NCI-H69 (cell line): ENCODE measurements at regions not wholly inside any gene's neighbourhood (a gene's known extent, or its start where the extent isn't known, plus 50 kb on each side); places are given as distances from the start of the nearest gene placed in this dataset.
"Not testable (repeated sequence)": the region's sequence is repeated elsewhere in the genome, so short reads cannot be mapped to it uniquely, and the experiment has no call there.

Experiments
- DNase-seq: peaks from one replicate; lab custom pipeline; 2025; lab: John Stamatoyannopoulos, UW

DNA sequence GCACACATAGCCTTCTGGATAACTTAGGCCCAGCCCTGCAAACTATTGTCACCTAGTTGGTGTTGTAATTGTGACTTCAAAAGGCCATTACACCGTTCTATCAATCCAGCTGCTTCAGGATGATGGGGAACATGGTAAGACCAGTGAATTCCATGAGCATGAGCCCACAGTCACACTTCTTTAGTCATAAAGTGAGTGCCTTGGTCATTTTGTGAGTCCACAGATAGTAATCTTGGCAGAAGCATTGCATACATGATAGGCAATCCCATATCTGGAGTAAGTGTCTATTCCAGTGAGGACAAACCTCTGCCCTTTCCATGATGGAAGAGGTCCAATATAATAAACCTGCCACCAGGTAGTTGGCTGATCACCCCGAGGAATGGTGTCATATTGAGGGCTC, 94.5 kb upstream of the RAI14 start:
- not testable (repeated sequence) for DNase-seq

DNA sequence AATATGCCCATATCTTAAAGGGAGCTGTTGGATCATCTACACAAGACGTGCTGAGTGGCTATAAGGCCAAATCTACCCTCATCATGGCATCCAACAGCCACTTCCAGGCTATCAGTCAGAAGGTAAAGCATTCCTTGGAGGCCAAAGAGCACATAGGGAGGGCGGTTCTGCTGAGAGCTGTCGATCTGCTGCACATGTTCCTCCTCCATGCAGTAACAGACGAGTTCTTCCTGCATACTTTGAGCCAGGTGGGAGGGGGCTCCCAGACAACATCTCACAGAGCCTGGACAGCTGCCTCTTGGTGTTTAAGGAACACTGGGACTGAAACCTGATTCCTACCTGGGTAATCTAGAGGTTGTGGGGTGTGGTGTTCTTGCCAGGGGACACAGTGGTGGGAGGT, 93.3 kb upstream of the RAI14 start:
- peak; percentile 79 for DNase-seq

DNA sequence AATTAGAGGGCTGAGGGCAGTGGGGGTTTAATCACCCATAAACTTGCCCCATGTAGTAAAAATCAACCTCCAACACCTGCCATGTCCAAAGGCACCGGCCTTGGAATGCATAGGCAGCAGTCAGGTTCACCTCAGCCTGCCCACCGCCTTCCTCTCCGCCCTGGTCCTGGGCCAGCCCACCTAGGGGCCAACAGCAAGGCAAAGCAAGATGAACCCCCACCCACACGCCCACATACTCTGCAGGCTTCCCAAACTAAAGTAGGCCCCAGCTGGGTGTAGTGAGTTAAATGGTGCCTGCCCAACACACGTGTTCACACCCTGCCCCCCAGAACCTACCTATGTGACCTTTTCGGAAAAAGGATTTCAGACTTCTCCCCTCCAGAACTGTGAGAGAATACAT, 92.9 kb upstream of the RAI14 start:
- no peak for DNase-seq

- no peak for DNase-seq
Observed at GRCh38 chr5:34563931-34564709, 92.0 kb upstream of the RAI14 start.

DNA sequence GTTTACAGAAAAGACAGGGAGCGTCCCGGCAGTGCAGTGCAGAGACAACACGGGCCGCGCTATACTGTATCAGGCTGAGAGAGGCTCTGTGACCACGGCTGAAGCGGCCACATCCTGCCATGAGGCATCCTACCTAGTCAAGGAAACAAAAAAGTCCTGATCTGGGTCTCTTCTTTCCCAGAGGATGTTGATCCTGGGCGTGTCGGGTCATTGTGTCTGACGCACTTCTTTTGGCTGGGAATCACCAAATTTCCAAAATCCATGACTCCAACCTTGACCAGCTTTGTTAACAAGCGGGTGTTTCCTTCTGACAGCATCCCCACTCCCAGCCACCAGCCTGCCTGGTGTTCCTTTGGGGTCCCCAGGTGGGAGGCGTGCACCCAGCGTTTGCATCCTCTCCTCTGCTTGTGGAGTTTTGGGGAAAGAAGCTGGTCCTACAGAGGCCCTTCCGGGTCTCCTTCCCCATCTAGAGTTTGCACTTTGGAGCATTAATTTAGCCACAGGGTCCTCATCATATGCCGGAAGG, 91.4 kb upstream of the RAI14 start:
- no peak for DNase-seq

- no peak for DNase-seq
Observed at GRCh38 chr5:34570143-34570542, 86.0 kb upstream of the RAI14 start.

GRCh38 chr5:34570721-34571676, 85.1 kb upstream of the RAI14 start:
- no peak for DNase-seq

- no peak for DNase-seq
Observed at GRCh38 chr5:34571677-34572041, 84.5 kb upstream of the RAI14 start.

DNA sequence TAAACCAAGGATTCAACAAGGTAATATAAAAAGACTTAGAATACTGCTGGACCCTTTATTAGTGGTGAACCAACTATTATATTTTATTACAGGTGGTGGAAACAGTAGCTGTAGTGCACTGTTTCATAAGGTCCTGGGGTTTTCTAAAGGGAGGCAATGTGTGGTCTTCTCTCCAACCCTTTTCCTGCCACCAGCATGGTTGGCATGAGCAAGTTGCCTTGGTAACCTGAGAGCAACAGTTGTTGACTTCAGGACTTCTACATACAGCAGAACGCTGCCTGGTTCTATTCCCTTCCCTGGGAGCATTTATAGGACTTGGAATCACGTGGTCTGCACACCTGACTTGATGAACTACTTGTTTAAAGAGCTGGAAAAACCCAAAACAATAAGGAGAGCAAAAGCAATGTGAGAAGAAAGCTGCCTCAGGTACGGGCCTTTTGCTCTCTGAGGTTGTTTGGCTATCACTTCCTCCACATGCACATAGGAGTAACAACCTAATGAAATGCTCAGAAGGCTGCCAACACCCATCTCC, 81.1 kb upstream of the RAI14 start:
- DNase-seq: peak; percentile 54

- no peak for DNase-seq
Observed at GRCh38 chr5:34576891-34577666, 79.0 kb upstream of the RAI14 start.

DNA sequence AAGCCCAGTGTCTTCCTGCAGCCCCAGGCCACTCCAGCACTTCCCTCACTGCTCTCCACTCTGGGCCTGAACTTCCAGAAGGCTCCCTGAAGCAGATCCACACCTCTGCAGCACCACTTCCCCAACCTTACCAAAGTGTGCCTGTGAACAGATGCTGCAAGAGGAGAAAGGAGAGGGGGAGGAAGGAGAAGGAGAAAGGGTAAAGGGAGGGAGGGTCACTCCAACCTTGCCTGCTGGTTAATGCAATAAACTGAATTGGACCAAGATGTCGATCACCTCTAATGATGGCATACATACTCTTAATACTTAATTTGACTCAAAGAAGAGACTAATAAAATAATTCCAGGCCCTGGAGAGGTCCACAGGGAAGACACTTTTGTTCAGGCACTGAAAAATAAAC, 77.2 kb upstream of the RAI14 start:
- no peak for DNase-seq

- DNase-seq: peak; percentile 72
Observed at GRCh38 chr5:34580983-34581382, 75.1 kb upstream of the RAI14 start.

GRCh38 chr5:34582371-34582770, 73.8 kb upstream of the RAI14 start:
- peak; percentile 90 for DNase-seq

GRCh38 chr5:34583167-34583566, 73.0 kb upstream of the RAI14 start:
- DNase-seq: peak; percentile 46

DNA sequence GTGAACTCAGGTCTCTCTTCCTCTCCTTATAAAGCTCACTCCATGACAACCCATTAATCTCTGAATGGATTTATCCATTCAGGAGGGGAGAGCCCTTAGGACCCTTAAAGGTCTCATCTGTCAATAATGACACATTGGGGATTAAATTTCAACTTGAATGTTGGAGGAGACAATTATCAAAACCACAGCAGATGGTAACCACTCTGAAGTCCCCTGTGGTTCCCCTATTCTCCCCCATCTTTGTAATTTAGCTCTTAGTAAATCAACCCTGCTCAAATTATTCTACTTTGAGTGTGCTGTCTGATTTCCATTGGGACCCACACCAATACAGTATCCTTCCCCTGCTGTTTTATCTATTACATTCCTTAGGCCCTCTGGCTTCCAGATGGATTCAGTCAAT, 72.0 kb upstream of the RAI14 start:
- DNase-seq: peak; percentile 98

GRCh38 chr5:34585601-34586104, 70.5 kb upstream of the RAI14 start:
- peak; percentile 99 for DNase-seq

GRCh38 chr5:34586117-34586885, 69.8 kb upstream of the RAI14 start:
- DNase-seq: no peak

DNA sequence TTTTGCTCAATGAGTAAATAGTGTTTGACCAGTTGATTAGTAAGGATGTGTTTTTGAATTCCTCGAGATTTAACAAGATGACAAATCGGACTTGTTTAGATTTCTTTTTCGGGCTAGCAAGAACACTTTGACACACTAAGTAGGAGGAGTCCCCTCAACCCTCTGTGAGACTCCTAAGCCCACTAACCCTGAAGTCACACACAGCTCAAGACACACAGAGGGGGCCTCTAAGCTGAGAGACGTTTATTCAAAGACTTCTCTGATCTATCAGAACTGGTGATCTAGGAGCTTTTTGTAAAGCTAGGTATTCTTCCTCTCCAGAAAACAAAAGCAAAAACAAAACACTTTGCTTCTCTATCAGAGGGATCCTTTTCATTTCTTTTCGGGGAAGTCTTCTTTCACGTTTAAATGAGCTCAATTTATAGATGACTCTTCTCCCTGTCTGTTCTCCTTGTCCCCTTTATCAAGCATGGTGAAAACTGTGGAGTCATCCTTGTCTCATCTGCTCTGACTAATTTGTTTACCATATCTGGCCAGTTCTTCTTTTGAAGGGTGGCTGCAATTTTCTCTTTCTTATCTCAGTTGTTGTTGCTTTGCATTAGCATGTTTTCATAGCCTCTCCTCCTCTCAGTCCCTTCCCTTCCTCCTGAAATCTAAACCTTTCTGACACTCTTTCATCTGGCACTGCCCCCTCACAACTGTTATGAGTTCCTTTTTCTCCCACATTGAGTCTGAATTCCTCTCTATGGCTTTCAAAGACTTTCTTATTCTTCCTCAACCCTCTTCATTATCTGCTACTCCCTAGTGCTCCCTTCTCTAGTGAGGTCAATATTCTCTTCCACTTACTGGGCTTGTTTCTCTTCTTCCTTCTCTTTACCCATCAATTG, 68.5 kb upstream of the RAI14 start:
- DNase-seq: peak; percentile 24

GRCh38 chr5:34589832-34590231, 66.3 kb upstream of the RAI14 start:
- no peak for DNase-seq

DNA sequence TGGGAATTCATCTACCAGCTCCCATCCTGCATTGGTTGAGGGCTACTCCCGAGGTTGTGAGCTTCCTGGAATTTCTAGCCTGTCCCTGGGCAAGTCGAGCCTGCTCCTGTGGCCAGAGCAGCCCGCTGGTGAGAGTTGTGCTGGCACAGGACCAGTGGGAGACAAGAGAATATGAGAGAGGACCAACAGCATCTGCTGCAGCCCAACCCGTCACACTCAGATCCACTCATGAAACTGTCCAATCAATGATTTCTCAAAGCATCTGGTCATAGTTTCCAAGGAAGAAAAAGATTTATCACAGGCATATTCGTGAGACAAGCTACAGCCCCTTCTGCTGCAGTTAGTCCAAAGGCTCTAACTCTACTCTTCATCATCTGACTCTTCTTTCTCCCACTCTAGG, 64.4 kb upstream of the RAI14 start:
- DNase-seq: no peak
